ENCODE measurements at regions not wholly inside any gene's neighbourhood (a gene's known extent, or its start where the extent isn't known, plus 50 kb on each side); places are given as distances from the start of the nearest gene placed in this dataset.

DNA sequence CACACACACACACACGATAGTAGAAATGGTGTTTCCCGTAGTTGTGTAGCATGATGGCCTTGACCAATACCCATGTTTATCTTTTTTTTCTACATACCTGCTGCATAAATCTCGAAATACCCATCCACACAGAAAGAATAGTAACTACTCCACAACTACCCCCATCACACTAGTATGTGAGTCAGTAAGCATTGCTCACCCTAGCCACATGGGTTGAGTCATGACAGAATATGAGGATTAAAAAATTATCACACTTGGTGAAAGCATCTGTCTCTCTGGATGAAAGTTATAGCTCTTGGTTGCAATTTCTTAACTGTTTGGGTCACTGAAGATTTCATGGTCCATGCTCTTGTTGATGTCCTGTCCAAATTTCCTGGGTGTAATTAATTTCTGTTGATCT is 103.4 kb upstream of the MDFIC start:
- Histone ChIP-seq H3K4me1 (ENCODE audit: control insufficient read depth, insufficient read depth, low read length) (no peaks in the 10 kb centered on the region), H3K4me3 (ENCODE audit: low read depth, low read length) (no peak overlapping the region), H3K9me3 (ENCODE audit: control insufficient read depth, insufficient read depth, low read depth, low read length) (no peaks in the 10 kb centered on the region), H3K27ac (ENCODE audit: extremely low read depth, low read depth, low read length) (no peak overlapping the region), H3K36me3 (ENCODE audit: control insufficient read depth in 2 of 2, insufficient read depth in 1 of 2, low read length in 2 of 2) (no peaks in the 10 kb centered on the region)
- no peak for TF ChIP-seq FEZF1 (tag by site-specific recombination; IDR thresholded peaks at IDR 0.05)
- no peak for TF ChIP-seq ZNF747 (tag by site-specific recombination; IDR thresholded peaks at IDR 0.05)
- no peak for TF ChIP-seq ZSCAN23 (tag by site-specific recombination; IDR thresholded peaks at IDR 0.05)
- no peak for TF ChIP-seq KLF1 (tag by site-specific recombination; IDR thresholded peaks at IDR 0.05)
- no peak for TF ChIP-seq ZIC2 (tag by site-specific recombination; IDR thresholded peaks at IDR 0.05)
- TF ChIP-seq KLF16 (tag by site-specific recombination; IDR thresholded peaks at IDR 0.05): no peak
- TF ChIP-seq OVOL3 (tag by site-specific recombination; IDR thresholded peaks at IDR 0.05): no peak
- no peak for TF ChIP-seq ZBTB21 (tag by site-specific recombination; IDR thresholded peaks at IDR 0.05)
- TF ChIP-seq, protein P1, sequence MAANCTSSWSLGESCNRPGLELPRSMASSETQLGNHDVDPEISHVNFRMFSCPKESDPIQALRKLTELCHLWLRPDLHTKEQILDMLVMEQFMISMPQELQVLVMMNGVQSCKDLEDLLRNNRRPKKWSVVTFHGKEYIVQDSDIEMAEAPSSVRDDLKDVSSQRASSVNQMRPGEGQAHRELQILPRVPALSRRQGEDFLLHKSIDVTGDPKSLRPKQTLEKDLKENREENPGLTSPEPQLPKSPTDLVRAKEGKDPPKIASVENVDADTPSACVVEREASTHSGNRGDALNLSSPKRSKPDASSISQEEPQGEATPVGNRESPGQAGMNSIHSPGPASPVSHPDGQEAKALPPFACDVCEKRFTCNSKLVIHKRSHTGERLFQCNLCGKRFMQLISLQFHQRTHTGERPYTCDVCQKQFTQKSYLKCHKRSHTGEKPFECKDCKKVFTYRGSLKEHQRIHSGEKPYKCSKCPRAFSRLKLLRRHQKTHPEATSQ (tag by site-specific recombination; IDR thresholded peaks at IDR 0.05): no peak
- TF ChIP-seq ZNF510 (tag by site-specific recombination; IDR thresholded peaks at IDR 0.05; ENCODE audit: insufficient replicate concordance): no peak
- TF ChIP-seq ZNF521 (tag by site-specific recombination; IDR thresholded peaks at IDR 0.05): no peak
- TF ChIP-seq ZNF555 (tag by site-specific recombination; conservative IDR thresholded peaks at IDR 0.05): no peak
- TF ChIP-seq ZNF596 (tag by site-specific recombination; IDR thresholded peaks at IDR 0.05): no peak
- no peak for TF ChIP-seq SETDB1 (IDR thresholded peaks at IDR 0.05; ENCODE audit: insufficient read length, low read length)
- TF ChIP-seq ZNF266 (tag by site-specific recombination; IDR thresholded peaks at IDR 0.05; ENCODE audit: low read depth): no peak
- TF ChIP-seq ZNF777 (tag by site-specific recombination; IDR thresholded peaks at IDR 0.05; ENCODE audit: borderline replicate concordance): no peak
- TF ChIP-seq, protein P2, sequence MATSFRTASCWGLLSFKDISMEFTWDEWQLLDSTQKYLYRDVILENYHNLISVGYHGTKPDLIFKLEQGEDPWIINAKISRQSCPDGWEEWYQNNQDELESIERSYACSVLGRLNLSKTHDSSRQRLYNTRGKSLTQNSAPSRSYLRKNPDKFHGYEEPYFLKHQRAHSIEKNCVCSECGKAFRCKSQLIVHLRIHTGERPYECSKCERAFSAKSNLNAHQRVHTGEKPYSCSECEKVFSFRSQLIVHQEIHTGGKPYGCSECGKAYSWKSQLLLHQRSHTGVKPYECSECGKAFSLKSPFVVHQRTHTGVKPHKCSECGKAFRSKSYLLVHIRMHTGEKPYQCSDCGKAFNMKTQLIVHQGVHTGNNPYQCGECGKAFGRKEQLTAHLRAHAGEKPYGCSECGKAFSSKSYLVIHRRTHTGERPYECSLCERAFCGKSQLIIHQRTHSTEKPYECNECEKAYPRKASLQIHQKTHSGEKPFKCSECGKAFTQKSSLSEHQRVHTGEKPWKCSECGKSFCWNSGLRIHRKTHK (tag by site-specific recombination; IDR thresholded peaks at IDR 0.05): no peak
- no peak for TF ChIP-seq ZNF558 (tag by site-specific recombination; IDR thresholded peaks at IDR 0.05)
- no peak for TF ChIP-seq REPIN1 (tag by site-specific recombination; IDR thresholded peaks at IDR 0.05; ENCODE audit: low read depth)
- POLR2A ChIA-PET: no interaction called here
- CTCF ChIA-PET: no interaction called here

DNA sequence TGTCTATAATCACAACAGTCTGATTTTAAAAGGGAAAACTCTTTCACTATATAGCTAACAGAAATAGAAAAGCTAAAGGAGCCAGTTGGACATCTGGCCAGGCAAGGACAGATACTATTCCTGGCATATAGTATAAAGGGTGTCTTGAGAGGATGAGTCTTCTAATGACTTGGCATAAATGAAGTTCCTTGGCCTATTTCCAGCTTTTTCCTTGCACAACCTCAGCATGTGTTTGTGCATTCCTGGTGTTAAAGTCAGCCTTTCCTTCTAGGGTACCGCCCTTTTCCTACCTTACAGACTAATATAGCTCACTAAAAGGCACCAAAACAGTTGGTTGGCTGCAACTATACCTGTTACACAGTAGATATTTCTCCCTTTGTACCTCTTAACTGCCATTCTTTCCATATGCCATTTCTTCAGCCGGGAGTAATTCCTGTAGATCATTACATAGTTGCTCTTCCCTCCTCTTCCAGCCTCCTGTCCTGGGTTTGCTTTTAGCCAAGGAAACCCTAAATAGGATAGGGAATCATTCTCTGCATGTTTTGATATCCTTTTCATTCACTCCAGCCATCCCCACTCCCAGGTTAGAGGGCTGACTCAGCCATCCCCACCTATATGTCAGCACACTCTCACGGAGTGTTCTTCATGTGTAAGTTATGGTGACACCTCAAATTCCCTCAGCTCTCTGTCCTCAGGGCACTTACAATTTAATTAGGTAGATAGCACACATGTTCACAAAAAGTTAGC is 102.1 kb upstream of the MDFIC start:
- no peaks in the 10 kb centered on the region for H3K4me1 ChIP-seq (ENCODE audit: control insufficient read depth, insufficient read depth, low read length)
- no peak overlapping the region for H3K4me3 ChIP-seq (ENCODE audit: low read depth, low read length)
- H3K9me3 ChIP-seq (ENCODE audit: control insufficient read depth, insufficient read depth, low read depth, low read length): no peaks in the 10 kb centered on the region
- CTCF ChIA-PET: no interaction called here
- POLR2A ChIA-PET: no interaction called here
- H3K36me3 ChIP-seq (ENCODE audit: control insufficient read depth in 2 of 2, insufficient read depth in 1 of 2, low read length in 2 of 2): no peaks in the 10 kb centered on the region
- no peak overlapping the region for H3K27ac ChIP-seq (ENCODE audit: extremely low read depth, low read depth, low read length)
- TF ChIP-seq ZNF335 (tag by site-specific recombination; conservative IDR thresholded peaks at IDR 0.05) (no peak), KLF1 (tag by site-specific recombination; IDR thresholded peaks at IDR 0.05) (no peak), ZNF37A (tag by site-specific recombination; IDR thresholded peaks at IDR 0.05) (no peak), YY2 (tag by site-specific recombination; IDR thresholded peaks at IDR 0.05) (no peak), ZIC2 (tag by site-specific recombination; IDR thresholded peaks at IDR 0.05) (no peak), ZNF311 (tag by site-specific recombination; IDR thresholded peaks at IDR 0.05; ENCODE audit: borderline replicate concordance) (no peak)
- TF ChIP-seq, protein P3, sequence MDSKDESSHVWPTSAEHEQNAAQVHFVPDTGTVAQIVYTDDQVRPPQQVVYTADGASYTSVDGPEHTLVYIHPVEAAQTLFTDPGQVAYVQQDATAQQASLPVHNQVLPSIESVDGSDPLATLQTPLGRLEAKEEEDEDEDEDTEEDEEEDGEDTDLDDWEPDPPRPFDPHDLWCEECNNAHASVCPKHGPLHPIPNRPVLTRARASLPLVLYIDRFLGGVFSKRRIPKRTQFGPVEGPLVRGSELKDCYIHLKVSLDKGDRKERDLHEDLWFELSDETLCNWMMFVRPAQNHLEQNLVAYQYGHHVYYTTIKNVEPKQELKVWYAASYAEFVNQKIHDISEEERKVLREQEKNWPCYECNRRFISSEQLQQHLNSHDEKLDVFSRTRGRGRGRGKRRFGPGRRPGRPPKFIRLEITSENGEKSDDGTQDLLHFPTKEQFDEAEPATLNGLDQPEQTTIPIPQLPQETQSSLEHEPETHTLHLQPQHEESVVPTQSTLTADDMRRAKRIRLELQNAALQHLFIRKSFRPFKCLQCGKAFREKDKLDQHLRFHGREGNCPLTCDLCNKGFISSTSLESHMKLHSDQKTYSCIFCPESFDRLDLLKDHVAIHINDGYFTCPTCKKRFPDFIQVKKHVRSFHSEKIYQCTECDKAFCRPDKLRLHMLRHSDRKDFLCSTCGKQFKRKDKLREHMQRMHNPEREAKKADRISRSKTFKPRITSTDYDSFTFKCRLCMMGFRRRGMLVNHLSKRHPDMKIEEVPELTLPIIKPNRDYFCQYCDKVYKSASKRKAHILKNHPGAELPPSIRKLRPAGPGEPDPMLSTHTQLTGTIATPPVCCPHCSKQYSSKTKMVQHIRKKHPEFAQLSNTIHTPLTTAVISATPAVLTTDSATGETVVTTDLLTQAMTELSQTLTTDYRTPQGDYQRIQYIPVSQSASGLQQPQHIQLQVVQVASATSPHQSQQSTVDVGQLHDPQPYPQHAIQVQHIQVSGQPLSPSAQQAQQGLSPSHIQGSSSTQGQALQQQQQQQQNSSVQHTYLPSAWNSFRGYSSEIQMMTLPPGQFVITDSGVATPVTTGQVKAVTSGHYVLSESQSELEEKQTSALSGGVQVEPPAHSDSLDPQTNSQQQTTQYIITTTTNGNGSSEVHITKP (tag by site-specific recombination; IDR thresholded peaks at IDR 0.05): no peak
- TF ChIP-seq, protein P4, sequence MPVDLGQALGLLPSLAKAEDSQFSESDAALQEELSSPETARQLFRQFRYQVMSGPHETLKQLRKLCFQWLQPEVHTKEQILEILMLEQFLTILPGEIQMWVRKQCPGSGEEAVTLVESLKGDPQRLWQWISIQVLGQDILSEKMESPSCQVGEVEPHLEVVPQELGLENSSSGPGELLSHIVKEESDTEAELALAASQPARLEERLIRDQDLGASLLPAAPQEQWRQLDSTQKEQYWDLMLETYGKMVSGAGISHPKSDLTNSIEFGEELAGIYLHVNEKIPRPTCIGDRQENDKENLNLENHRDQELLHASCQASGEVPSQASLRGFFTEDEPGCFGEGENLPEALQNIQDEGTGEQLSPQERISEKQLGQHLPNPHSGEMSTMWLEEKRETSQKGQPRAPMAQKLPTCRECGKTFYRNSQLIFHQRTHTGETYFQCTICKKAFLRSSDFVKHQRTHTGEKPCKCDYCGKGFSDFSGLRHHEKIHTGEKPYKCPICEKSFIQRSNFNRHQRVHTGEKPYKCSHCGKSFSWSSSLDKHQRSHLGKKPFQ (tag by site-specific recombination; IDR thresholded peaks at IDR 0.05): no peak
- TF ChIP-seq, protein P5, sequence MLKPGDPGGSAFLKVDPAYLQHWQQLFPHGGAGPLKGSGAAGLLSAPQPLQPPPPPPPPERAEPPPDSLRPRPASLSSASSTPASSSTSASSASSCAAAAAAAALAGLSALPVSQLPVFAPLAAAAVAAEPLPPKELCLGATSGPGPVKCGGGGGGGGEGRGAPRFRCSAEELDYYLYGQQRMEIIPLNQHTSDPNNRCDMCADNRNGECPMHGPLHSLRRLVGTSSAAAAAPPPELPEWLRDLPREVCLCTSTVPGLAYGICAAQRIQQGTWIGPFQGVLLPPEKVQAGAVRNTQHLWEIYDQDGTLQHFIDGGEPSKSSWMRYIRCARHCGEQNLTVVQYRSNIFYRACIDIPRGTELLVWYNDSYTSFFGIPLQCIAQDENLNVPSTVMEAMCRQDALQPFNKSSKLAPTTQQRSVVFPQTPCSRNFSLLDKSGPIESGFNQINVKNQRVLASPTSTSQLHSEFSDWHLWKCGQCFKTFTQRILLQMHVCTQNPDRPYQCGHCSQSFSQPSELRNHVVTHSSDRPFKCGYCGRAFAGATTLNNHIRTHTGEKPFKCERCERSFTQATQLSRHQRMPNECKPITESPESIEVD (tag by site-specific recombination; IDR thresholded peaks at IDR 0.05): no peak

All from HEK293 (cell line).